Glutamatergic neuron (in vitro differentiated cells): ENCODE measurements at regions not wholly inside any gene's neighbourhood (a gene's known extent, or its start where the extent isn't known, plus 50 kb on each side); places are given as distances from the start of the nearest gene placed in this dataset.
A peak's percentile ranks its signal among the peaks of the same experiment; 100 is the strongest.
"Not testable (repeated sequence)": the region's sequence is repeated elsewhere in the genome, so short reads cannot be mapped to it uniquely, and the experiment has no call there.

Experiments
- DNase-seq: peaks from one replicate; pipeline ENCODE4 v3.0.0; 2022
- H3K27ac Mint-ChIP-seq: one replicate; pipeline ENCODE4 v1.8.0; 2020; ENCODE audit warnings: mild to moderate bottlenecking, mixed read lengths, inconsistent platforms; ENCODE audit not compliant: unreplicated experiment
- H3K27me3 Mint-ChIP-seq: one replicate; pipeline ENCODE4 v1.8.0; 2020; ENCODE audit warnings: mild to moderate bottlenecking, moderate library complexity, mixed read lengths, inconsistent platforms; ENCODE audit not compliant: unreplicated experiment
- H3K36me3 Mint-ChIP-seq: one replicate; pipeline ENCODE4 v1.8.0; 2020; ENCODE audit warnings: mild to moderate bottlenecking, mixed read lengths, inconsistent platforms; ENCODE audit not compliant: unreplicated experiment
- H3K4me1 Mint-ChIP-seq: one replicate; pipeline ENCODE4 v1.8.0; 2020; ENCODE audit warnings: mild to moderate bottlenecking, low read depth, mixed read lengths, inconsistent platforms; ENCODE audit not compliant: unreplicated experiment
- H3K4me3 Mint-ChIP-seq: one replicate; pipeline ENCODE4 v1.8.0; 2020; ENCODE audit warnings: mild to moderate bottlenecking, mixed read lengths, inconsistent platforms; ENCODE audit not compliant: unreplicated experiment
- H3K9me3 Mint-ChIP-seq: one replicate; pipeline ENCODE4 v1.8.0; 2020; ENCODE audit warnings: mild to moderate bottlenecking, moderate library complexity, mixed read lengths, inconsistent platforms; ENCODE audit not compliant: unreplicated experiment
- TF ChIP-seq, protein P1 (sequence below): fragments of 200-600 bp; sonication (generic); IDR thresholded peaks from one replicate; pipeline ENCODE4 v1.5.0; 2021; ENCODE audit not compliant: partially characterized antibody, unreplicated experiment

DNA sequence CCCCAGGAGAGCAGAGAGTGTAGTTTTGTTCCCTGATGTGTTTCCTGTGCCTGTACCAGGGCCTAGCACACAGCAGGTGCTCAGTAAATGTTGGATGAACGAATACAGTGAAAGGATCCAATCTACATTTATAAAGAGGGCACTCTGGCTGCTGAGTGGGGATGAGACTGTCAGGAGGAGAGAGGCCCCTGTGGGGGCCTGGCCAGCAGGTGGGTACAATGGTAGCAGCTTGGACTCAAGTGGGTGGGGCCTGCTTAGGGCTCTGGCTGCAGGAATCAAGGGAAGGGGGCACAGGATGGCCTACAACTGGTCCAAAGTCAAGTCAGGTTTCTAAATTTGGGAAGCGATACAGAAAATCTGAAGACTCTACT is 156.6 kb upstream of the GRK3 start:
- Mint-ChIP-seq H3K27ac (peak overlapping the region; percentile 85), H3K4me3 (no peak overlapping the region), H3K36me3 (no peaks in the 10 kb centered on the region), H3K27me3 (peaks cover 14% of the 10 kb centered on the region), H3K4me1 (peaks cover 21% of the 10 kb centered on the region), H3K9me3 (peaks cover 12% of the 10 kb centered on the region)
- TF ChIP-seq, protein P1, sequence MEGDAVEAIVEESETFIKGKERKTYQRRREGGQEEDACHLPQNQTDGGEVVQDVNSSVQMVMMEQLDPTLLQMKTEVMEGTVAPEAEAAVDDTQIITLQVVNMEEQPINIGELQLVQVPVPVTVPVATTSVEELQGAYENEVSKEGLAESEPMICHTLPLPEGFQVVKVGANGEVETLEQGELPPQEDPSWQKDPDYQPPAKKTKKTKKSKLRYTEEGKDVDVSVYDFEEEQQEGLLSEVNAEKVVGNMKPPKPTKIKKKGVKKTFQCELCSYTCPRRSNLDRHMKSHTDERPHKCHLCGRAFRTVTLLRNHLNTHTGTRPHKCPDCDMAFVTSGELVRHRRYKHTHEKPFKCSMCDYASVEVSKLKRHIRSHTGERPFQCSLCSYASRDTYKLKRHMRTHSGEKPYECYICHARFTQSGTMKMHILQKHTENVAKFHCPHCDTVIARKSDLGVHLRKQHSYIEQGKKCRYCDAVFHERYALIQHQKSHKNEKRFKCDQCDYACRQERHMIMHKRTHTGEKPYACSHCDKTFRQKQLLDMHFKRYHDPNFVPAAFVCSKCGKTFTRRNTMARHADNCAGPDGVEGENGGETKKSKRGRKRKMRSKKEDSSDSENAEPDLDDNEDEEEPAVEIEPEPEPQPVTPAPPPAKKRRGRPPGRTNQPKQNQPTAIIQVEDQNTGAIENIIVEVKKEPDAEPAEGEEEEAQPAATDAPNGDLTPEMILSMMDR = no peak
- no peak for DNase-seq

DNA sequence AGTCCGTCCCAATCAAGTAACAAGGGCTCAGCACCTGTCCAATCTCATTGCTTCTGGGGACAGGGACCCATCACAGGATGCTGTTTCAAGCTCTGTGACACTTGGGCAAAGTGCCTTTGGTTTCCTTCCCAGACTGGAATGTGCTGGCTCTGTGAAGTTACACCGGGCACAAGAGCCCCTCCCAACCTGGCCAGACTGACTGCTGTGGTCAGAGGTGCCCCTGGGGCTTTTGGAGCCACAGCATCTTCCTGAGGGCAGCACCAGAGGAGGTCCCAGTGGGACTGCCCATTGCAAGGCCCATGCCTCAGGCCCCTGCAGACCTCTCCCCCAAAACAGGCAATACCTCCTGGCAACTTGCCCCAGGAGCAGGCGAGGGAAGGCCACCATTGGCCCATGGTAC is 155.2 kb upstream of the GRK3 start:
- no peak for DNase-seq
- Mint-ChIP-seq H3K4me1 (peaks cover 11% of the 10 kb centered on the region), H3K9me3 (peaks cover 9% of the 10 kb centered on the region), H3K27ac (no peak overlapping the region), H3K27me3 (peaks cover 16% of the 10 kb centered on the region), H3K4me3 (no peak overlapping the region), H3K36me3 (peaks cover 5% of the 10 kb centered on the region)
- TF ChIP-seq, protein P1 = no peak

DNA sequence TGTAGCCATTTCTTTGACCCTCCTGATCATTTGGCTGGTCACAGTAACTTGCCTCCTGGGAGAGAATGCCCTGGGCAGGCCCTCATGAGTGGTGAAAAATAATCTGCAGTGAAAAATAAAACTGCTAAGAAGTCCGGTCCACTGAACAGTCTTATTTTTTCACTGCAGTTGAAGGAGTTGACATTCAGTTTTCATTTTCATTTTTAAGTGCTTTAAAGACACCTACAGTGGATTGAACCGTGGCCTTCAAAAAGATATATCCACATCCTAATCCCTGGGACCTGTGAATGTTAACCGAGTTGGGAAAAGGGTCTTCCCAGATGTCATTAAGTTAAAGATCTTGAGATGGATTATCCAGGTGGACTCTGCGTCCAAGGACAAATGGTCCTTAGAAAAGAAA is 153.6 kb upstream of the GRK3 start:
- H3K27ac Mint-ChIP-seq = no peak overlapping the region
- H3K27me3 Mint-ChIP-seq = peaks cover 18% of the 10 kb centered on the region
- DNase-seq = no peak
- TF ChIP-seq, protein P1 = no peak
- H3K9me3 Mint-ChIP-seq = peaks cover 13% of the 10 kb centered on the region
- H3K4me3 Mint-ChIP-seq = no peak overlapping the region
- H3K4me1 Mint-ChIP-seq = peaks cover 11% of the 10 kb centered on the region
- peaks cover 6% of the 10 kb centered on the region for H3K36me3 Mint-ChIP-seq

DNA sequence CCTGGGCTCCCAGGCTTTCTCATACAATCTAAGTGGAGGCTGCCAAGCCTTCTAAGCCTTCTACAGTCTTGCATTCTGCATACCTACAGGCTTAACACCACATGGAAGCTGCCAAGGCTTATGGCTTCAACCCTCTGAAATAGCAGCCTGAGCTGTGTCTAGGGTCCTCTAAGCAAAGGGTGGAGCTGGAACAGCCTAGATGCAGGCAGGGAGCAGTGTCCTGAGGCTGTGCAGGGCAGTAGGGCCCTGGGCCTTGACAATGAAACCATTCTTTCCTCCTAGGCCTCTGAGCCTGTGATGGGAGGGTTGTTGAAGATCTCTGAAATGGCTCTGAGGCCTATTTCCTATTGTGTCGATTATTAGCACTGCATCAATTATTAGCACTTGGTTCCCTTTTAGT is 150.9 kb upstream of the GRK3 start:
- Mint-ChIP-seq H3K4me3 (no peak overlapping the region), H3K36me3 (peaks cover 6% of the 10 kb centered on the region), H3K4me1 (peaks cover 2% of the 10 kb centered on the region), H3K27me3 (peaks cover 6% of the 10 kb centered on the region), H3K27ac (no peak overlapping the region), H3K9me3 (peaks cover 5% of the 10 kb centered on the region)
- no peak for DNase-seq
- TF ChIP-seq, protein P1 = no peak

DNA sequence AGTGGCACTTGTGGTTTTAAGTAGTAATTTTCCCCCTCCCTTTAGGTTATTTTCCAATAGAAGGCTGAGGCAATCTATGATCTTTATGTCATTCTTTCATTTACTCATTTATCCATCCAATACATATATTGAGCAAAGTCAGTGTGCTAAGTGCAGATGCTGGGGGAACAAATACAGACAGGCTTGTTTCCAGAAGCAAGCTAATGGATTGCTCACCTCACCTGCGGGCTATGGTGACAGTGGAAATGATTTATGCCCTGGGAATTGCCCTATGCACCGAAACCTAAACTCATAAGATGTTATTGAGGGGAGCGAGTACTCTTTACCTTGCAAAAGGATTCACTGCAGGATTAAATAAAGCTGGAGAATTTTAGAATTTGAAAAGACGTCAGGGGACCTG is 148.7 kb upstream of the GRK3 start:
- H3K36me3 Mint-ChIP-seq, H3K4me3 Mint-ChIP-seq, H3K27ac Mint-ChIP-seq, H3K4me1 Mint-ChIP-seq, DNase-seq, H3K9me3 Mint-ChIP-seq: not testable (repeated sequence)
- peaks cover 18% of the 10 kb centered on the region for H3K27me3 Mint-ChIP-seq

DNA sequence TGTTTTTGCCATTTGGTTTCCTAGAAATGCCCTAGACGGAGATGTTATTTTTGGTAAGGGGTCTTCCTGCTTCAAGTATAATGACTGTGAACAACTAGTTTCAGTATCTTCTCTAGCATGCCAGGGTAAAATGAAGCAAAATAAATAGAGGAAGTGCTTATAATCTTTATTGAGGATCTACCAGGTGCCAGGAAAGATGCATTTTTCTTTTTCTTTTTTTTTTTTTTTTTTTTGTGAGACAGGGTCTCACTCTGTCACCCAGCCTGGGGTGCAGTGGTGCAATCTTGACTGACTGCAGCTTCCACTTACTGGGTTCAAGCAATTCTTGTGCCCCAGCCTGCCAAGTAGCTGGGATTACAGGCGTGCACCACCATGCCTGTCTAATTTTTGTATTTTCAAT is 146.6 kb upstream of the GRK3 start:
- H3K9me3 Mint-ChIP-seq = peaks cover 11% of the 10 kb centered on the region
- not testable (repeated sequence) for H3K27ac Mint-ChIP-seq, H3K4me3 Mint-ChIP-seq, H3K4me1 Mint-ChIP-seq, DNase-seq
- peaks cover 12% of the 10 kb centered on the region for H3K36me3 Mint-ChIP-seq
- H3K27me3 Mint-ChIP-seq = peaks cover 26% of the 10 kb centered on the region
